ENCODE measurements at regions not wholly inside any gene's neighbourhood (a gene's known extent, or its start where the extent isn't known, plus 50 kb on each side); places are given as distances from the start of the nearest gene placed in this dataset.

GRCh38 chr12:107254258-107254856 is 161.0 kb upstream of the CRY1 start:
- no TSS peak for BruUV-seq (replicated peaks)
- H3K9me2 ChIP-seq (ENCODE audit: insufficient read depth, low read length) = no peaks in the 10 kb centered on the region
- intact Hi-C loops (cut with micrococcal nuclease; ENCODE audit: unreplicated experiment) = no loop called here
- no peaks in the 10 kb centered on the region for H3K36me3 ChIP-seq (ENCODE audit: insufficient read depth, low read length)
- ChIA-PET CTCF (ENCODE audit: unreplicated experiment) (no interaction called here), POLR2A (no interaction called here)
- no peak overlapping the region for H3K4me3 ChIP-seq (ENCODE audit: low read depth, low read length, poor library complexity, severe bottlenecking)
- no peak overlapping the region for H3K27ac ChIP-seq (ENCODE audit: low read depth, low read length, poor library complexity, severe bottlenecking)
- no peak overlapping the region for H3K4me2 ChIP-seq (ENCODE audit: low read length)
- H3K79me2 ChIP-seq (ENCODE audit: insufficient read depth, low read depth, low read length) = no peaks in the 10 kb centered on the region
- H4K20me1 ChIP-seq (ENCODE audit: insufficient read depth, low read length) = no peaks in the 10 kb centered on the region
- no peaks in the 10 kb centered on the region for H3K9me3 ChIP-seq (ENCODE audit: low read length)
- H2AFZ ChIP-seq (ENCODE audit: low read length) = no peak overlapping the region
- no peaks in the 10 kb centered on the region for H3K4me1 ChIP-seq (ENCODE audit: insufficient read depth, low read length, poor library complexity, severe bottlenecking)
- TF ChIP-seq CTCF (conservative IDR thresholded peaks at IDR 0.05; ENCODE audit: low read length) (no peak), EZH2phosphoT487 (IDR thresholded peaks at IDR 0.05; ENCODE audit: borderline replicate concordance, low read depth, low read length) (no peak)
- DNase-seq (ENCODE audit: low spot score) = no peak

- no peaks in the 10 kb centered on the region for H3K36me3 ChIP-seq (ENCODE audit: insufficient read depth, low read length)
- intact Hi-C loops (cut with micrococcal nuclease; ENCODE audit: unreplicated experiment) = no loop called here
- no peak for DNase-seq (ENCODE audit: low spot score)
- no peaks in the 10 kb centered on the region for H4K20me1 ChIP-seq (ENCODE audit: insufficient read depth, low read length)
- no peaks in the 10 kb centered on the region for H3K4me1 ChIP-seq (ENCODE audit: insufficient read depth, low read length, poor library complexity, severe bottlenecking)
- H3K4me3 ChIP-seq (ENCODE audit: low read depth, low read length, poor library complexity, severe bottlenecking) = no peak overlapping the region
- H3K79me2 ChIP-seq (ENCODE audit: insufficient read depth, low read depth, low read length) = no peaks in the 10 kb centered on the region
- no peak for TF ChIP-seq CTCF (conservative IDR thresholded peaks at IDR 0.05; ENCODE audit: low read length)
- TF ChIP-seq EZH2phosphoT487 (IDR thresholded peaks at IDR 0.05; ENCODE audit: borderline replicate concordance, low read depth, low read length) = no peak
- ChIA-PET CTCF (ENCODE audit: unreplicated experiment) (no interaction called here), POLR2A (interaction anchor here (0.7 kb wide), 1 partner anchor 1039 kb away, joined by 3 read pairs; no protein-coding TSS in a partner anchor)
- H3K27ac ChIP-seq (ENCODE audit: low read depth, low read length, poor library complexity, severe bottlenecking) = no peak overlapping the region
- no peak overlapping the region for H3K4me2 ChIP-seq (ENCODE audit: low read length)
- H3K9me3 ChIP-seq (ENCODE audit: low read length) = no peaks in the 10 kb centered on the region
- no peaks in the 10 kb centered on the region for H3K9me2 ChIP-seq (ENCODE audit: insufficient read depth, low read length)
- no peak overlapping the region for H2AFZ ChIP-seq (ENCODE audit: low read length)
- BruUV-seq (replicated peaks) = no TSS peak
Measured at GRCh38 chr12:107258780-107259179, 165.4 kb upstream of the CRY1 start.

- Histone ChIP-seq H3K79me2 (ENCODE audit: insufficient read depth, low read depth, low read length) (no peaks in the 10 kb centered on the region), H3K36me3 (ENCODE audit: insufficient read depth, low read length) (no peaks in the 10 kb centered on the region), H3K4me2 (ENCODE audit: low read length) (no peak overlapping the region), H3K4me3 (ENCODE audit: low read depth, low read length, poor library complexity, severe bottlenecking) (no peak overlapping the region), H2AFZ (ENCODE audit: low read length) (no peak overlapping the region), H3K4me1 (ENCODE audit: insufficient read depth, low read length, poor library complexity, severe bottlenecking) (no peaks in the 10 kb centered on the region), H4K20me1 (ENCODE audit: insufficient read depth, low read length) (no peaks in the 10 kb centered on the region), H3K9me3 (ENCODE audit: low read length) (no peaks in the 10 kb centered on the region), H3K27ac (ENCODE audit: low read depth, low read length, poor library complexity, severe bottlenecking) (no peak overlapping the region), H3K9me2 (ENCODE audit: insufficient read depth, low read length) (no peaks in the 10 kb centered on the region)
- intact Hi-C loops (cut with micrococcal nuclease; ENCODE audit: unreplicated experiment) = no loop called here
- ChIA-PET POLR2A (no interaction called here), CTCF (ENCODE audit: unreplicated experiment) (no interaction called here)
- no peak for DNase-seq (ENCODE audit: low spot score)
- no TSS peak for BruUV-seq (replicated peaks)
- TF ChIP-seq CTCF (conservative IDR thresholded peaks at IDR 0.05; ENCODE audit: low read length) = no peak
- no peak for TF ChIP-seq EZH2phosphoT487 (IDR thresholded peaks at IDR 0.05; ENCODE audit: borderline replicate concordance, low read depth, low read length)
Measured at GRCh38 chr12:107263980-107264379, 170.6 kb upstream of the CRY1 start.
